HEK293T (cell line): ENCODE measurements at regions not wholly inside any gene's neighbourhood (a gene's known extent, or its start where the extent isn't known, plus 50 kb on each side); places are given as distances from the start of the nearest gene placed in this dataset.

Source experiments
- CTCF ChIA-PET: fragments of 350-600 bp; formaldehyde crosslinking; extraction: SDS; loops from one replicate; lab custom pipeline; 2021; ENCODE audit warnings: antibody characterized with exemption, inconsistent platforms; lab: Yijun Ruan, JAX
- POLR2A ChIA-PET: fragments of 350-600 bp; formaldehyde crosslinking; extraction: SDS; loops from one replicate; lab custom pipeline; 2020; ENCODE audit warnings: antibody characterized with exemption, inconsistent platforms; lab: Yijun Ruan, JAX
- DNase-seq: peaks from one replicate; pipeline ENCODE4 v3.0.0; 2012; ENCODE audit warnings: mixed read lengths; ENCODE audit errors: extremely low spot score
- ARNT ChIP-seq: fragments of 450-650 bp; IDR thresholded peaks from 2 replicates; pipeline ENCODE4 v1.6.1; 2017; ENCODE audit warnings: mild to moderate bottlenecking
- BHLHE40 ChIP-seq: fragments of 450-650 bp; IDR thresholded peaks from 2 replicates; pipeline ENCODE4 v1.6.1; 2016; ENCODE audit warnings: mild to moderate bottlenecking, moderate library complexity, borderline replicate concordance
- CTBP1 ChIP-seq: fragments of 450-650 bp; IDR thresholded peaks from 2 replicates; pipeline ENCODE4 v1.6.1; 2016; ENCODE audit warnings: borderline replicate concordance
- ELF4 ChIP-seq: fragments of 450-650 bp; IDR thresholded peaks from 2 replicates; pipeline ENCODE4 v1.6.1; 2017; ENCODE audit warnings: antibody characterized with exemption
- FOXA1 ChIP-seq: fragments of 450-650 bp; IDR thresholded peaks from 2 replicates; pipeline ENCODE4 v1.6.1; 2016; ENCODE audit warnings: mild to moderate bottlenecking
- FOXK2 ChIP-seq: fragments of 450-650 bp; IDR thresholded peaks from 2 replicates; pipeline ENCODE4 v1.6.1; 2016; ENCODE audit warnings: mild to moderate bottlenecking
- FOXM1 ChIP-seq: fragments of 450-650 bp; IDR thresholded peaks from 2 replicates; pipeline ENCODE4 v1.6.1; 2017; ENCODE audit warnings: mild to moderate bottlenecking, borderline replicate concordance
- HDGF ChIP-seq: fragments of 450-650 bp; IDR thresholded peaks from 2 replicates; pipeline ENCODE4 v1.6.1; 2017; ENCODE audit warnings: antibody characterized with exemption, borderline replicate concordance
- L3MBTL2 ChIP-seq: fragments of 450-650 bp; conservative IDR thresholded peaks from 2 replicates; pipeline ENCODE4 v1.6.1; 2016; ENCODE audit warnings: mild to moderate bottlenecking
- LEF1 ChIP-seq: fragments of 450-650 bp; IDR thresholded peaks from 2 replicates; pipeline ENCODE4 v1.6.1; 2017; ENCODE audit warnings: mild to moderate bottlenecking, borderline replicate concordance
- NFRKB ChIP-seq: fragments of 450-650 bp; IDR thresholded peaks from 2 replicates; pipeline ENCODE4 v1.6.1; 2016; ENCODE audit warnings: mild to moderate bottlenecking, moderate library complexity
- PKNOX1 ChIP-seq: fragments of 450-650 bp; IDR thresholded peaks from 2 replicates; pipeline ENCODE4 v1.6.1; 2016
- SP1 ChIP-seq: fragments of 450-650 bp; IDR thresholded peaks from 2 replicates; pipeline ENCODE4 v1.6.1; 2017
- SUZ12 ChIP-seq: fragments of 450-650 bp; IDR thresholded peaks from 2 replicates; pipeline ENCODE4 v1.6.1; 2016; ENCODE audit warnings: mild to moderate bottlenecking
- TARDBP ChIP-seq: fragments of 450-650 bp; IDR thresholded peaks from 2 replicates; pipeline ENCODE4 v1.6.1; 2016
- ZNF384 ChIP-seq: fragments of 450-650 bp; IDR thresholded peaks from 2 replicates; pipeline ENCODE4 v1.6.1; 2016

DNA sequence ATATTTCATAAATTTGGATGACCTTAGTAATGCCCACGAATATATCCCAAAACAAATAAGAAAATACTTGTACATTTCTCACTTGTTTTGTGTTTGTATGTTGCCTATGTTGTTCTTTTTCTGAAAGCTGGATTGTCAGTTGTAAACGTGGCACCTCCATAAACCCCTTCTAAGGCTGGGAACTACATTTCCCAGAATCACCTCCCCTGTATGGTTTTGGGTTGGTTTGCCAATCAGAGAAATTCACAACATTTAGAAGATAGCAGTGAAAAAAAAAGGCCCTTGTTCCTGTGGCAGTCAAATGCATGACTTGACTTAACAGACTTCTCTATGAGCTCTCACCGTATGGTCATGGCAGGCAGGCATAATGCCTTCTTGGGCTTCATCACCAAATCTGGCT lies 676.3 kb upstream of the STEAP1 start:
- POLR2A ChIA-PET = no interaction called here
- CTCF ChIA-PET = interaction anchor here (0.6 kb wide), 1 partner anchor 209 kb away, joined by 4 read pairs; no protein-coding TSS in a partner anchor
- DNase-seq = no peak
- TF ChIP-seq SUZ12 (no peak), FOXM1 (no peak), PKNOX1 (no peak), ARNT (no peak), CTBP1 (no peak)

GRCh38 chr7:89495704-89496103 lies 658.6 kb upstream of the STEAP1 start:
- no peak for TF ChIP-seq FOXK2
- TF ChIP-seq ZNF384 = no peak
- no peak for TF ChIP-seq HDGF
- no peak for TF ChIP-seq BHLHE40
- TF ChIP-seq LEF1 = no peak
- POLR2A ChIA-PET = no interaction called here
- CTCF ChIA-PET = no interaction called here
- no peak for DNase-seq

DNA sequence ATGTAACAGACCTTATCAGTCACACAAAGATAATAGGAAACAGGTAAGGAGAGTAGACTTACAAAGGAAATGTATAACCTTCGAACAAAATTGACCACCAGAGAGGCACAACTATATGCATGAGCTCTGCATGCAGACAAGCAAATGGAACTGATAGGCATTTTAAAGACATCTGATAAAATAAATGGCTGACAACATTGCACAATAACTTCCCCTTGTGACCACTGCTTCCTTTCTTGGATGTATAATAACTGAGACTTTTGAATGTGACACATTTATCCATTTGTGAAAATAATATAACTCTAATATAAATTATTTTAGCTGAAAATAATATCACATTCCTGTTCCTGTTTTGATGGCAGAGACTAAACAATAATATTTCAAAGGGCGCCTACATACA lies 654.2 kb upstream of the STEAP1 start:
- POLR2A ChIA-PET = no interaction called here

DNA sequence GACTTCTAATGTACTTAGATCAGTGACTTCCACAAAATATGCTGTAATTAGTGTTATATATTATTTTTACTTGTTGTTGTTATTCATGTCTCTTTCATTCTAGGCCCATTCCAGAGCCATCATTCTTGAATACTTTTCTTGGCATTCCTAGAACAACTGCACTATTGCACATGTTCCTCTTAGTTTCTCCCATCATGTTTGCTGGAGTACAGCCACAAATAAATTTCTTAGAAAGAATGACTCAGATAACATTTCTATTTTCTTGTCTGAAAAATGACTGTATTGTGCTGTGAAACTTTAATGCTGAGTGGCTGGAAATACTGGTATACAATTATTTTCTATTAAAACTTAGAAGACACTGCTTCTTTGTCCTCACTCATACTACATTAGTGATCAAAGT lies 651.0 kb upstream of the STEAP1 start:
- ChIA-PET POLR2A (no interaction called here), CTCF (no interaction called here)
- TF ChIP-seq SUZ12 (no peak), BHLHE40 (no peak), ARNT (no peak), NFRKB (no peak), CTBP1 (no peak), LEF1 (no peak), SP1 (no peak), ELF4 (no peak), L3MBTL2 (no peak), HDGF (no peak), FOXM1 (no peak), FOXK2 (no peak)
- no peak for DNase-seq

More for the DNA sequence above, 654.2 kb upstream of the STEAP1 start:
- CTCF ChIA-PET = no interaction called here
- no peak for DNase-seq
- TF ChIP-seq NFRKB (no peak), ARNT (no peak), HDGF (no peak), CTBP1 (no peak), ELF4 (no peak), FOXK2 (no peak), PKNOX1 (no peak), BHLHE40 (no peak), SP1 (no peak), ZNF384 (no peak), SUZ12 (no peak), FOXM1 (no peak), LEF1 (no peak), TARDBP (no peak), FOXA1 (no peak), L3MBTL2 (no peak)

DNA sequence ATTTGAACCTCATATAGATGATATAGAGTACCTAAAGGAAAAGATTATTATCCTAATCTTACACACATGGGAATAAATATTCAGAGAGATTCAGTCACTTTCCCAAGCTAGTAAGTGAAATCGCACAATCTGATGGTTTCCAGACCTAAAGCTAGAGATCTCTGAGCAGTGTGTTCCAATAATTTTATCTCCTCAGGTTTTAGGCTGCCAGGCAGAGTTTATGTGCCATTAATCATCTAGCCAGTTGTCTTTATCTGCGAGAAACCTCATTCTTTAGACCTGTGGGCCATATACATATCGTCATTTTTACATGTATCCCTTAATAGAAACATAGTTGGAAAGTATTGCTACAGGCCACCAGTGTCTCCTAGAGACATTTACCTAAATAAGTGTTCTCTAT lies 647.2 kb upstream of the STEAP1 start:
- DNase-seq = no peak
- CTCF ChIA-PET = no interaction called here
- POLR2A ChIA-PET = no interaction called here
- TF ChIP-seq LEF1 (no peak), FOXK2 (no peak), TARDBP (no peak), ARNT (no peak), NFRKB (no peak), ELF4 (no peak), FOXA1 (no peak), HDGF (no peak), SP1 (no peak), L3MBTL2 (no peak), PKNOX1 (no peak)

GRCh38 chr7:89511900-89512299 lies 642.4 kb upstream of the STEAP1 start:
- DNase-seq = no peak
- no peak for TF ChIP-seq FOXA1
- TF ChIP-seq L3MBTL2 = no peak
- TF ChIP-seq BHLHE40 = no peak
- TF ChIP-seq HDGF = no peak
- no peak for TF ChIP-seq FOXM1
- TF ChIP-seq ZNF384 = no peak
- TF ChIP-seq CTBP1 = no peak
- no peak for TF ChIP-seq SUZ12
- no peak for TF ChIP-seq PKNOX1
- no peak for TF ChIP-seq LEF1
- TF ChIP-seq SP1 = no peak
- no peak for TF ChIP-seq TARDBP
- no peak for TF ChIP-seq FOXK2
- TF ChIP-seq NFRKB = no peak
- TF ChIP-seq ARNT = no peak
- no peak for TF ChIP-seq ELF4
- ChIA-PET POLR2A (no interaction called here), CTCF (no interaction called here)
